A549 (cell line): ENCODE measurements at regions not wholly inside any gene's neighbourhood (a gene's known extent, or its start where the extent isn't known, plus 50 kb on each side); places are given as distances from the start of the nearest gene placed in this dataset.

Source experiments
- ATOH8 ChIP-seq: fragments of 250-450 bp; sonication (Bioruptor Pico); IDR thresholded peaks from 2 replicates; pipeline ENCODE4 v1.5.0; 2020; ENCODE audit warnings: low read depth, mild to moderate bottlenecking, moderate library complexity
- CEBPB ChIP-seq, 2 experiments: fragments of >200 bp in 1 of 2; sonication (Bioruptor Twin) in 1 of 2; formaldehyde crosslinking in 1 of 2; IDR thresholded peaks; 2 replicates each; pipeline ENCODE4 v1.6.1; 2012 to 2016
- CTCF ChIP-seq: fragments of >200 bp; sonication (Bioruptor Twin); formaldehyde crosslinking; IDR thresholded peaks from 3 replicates; pipeline ENCODE4 v1.5.1; 2016
- EP300 ChIP-seq, 2 experiments: fragments of >200 bp; sonication (Bioruptor Twin); formaldehyde crosslinking; IDR thresholded peaks; 2 replicates in 1 of 2; 3 replicates in 1 of 2; pipeline ENCODE4 v1.6.1; 2016 to 2017
- FOSL2 ChIP-seq, 2 experiments: fragments of 450-650 bp in 1 of 2; fragments of >200 bp in 1 of 2; sonication (Bioruptor Twin) in 1 of 2; formaldehyde crosslinking; IDR thresholded peaks; 2 replicates each; pipeline versions ENCODE4 v1.5.0 to v1.6.1; 2016 to 2020; ENCODE audit warnings: mild to moderate bottlenecking in 1 of 2, moderate library complexity in 1 of 2
- POLR2A ChIP-seq: IDR thresholded peaks from 2 replicates; pipeline ENCODE4 v1.6.1; 2012; ENCODE audit warnings: mild to moderate bottlenecking, low read length

- TF ChIP-seq CTCF = no peak
- TF ChIP-seq FOSL2 (IDR thresholded peaks at IDR 0.05) = no peak
- TF ChIP-seq FOSL2 (CRISPR knock-in tag; IDR thresholded peaks at IDR 0.05) = 0 out of 2 replicates have a peak, but pooled peaks have one; percentile 5
- no peak for TF ChIP-seq EP300 (IDR thresholded peaks at IDR 0.05)
- TF ChIP-seq CEBPB (IDR thresholded peaks at IDR 0.05) = no peak
- TF ChIP-seq POLR2A = no peak
- TF ChIP-seq ATOH8 (CRISPR knock-in tag) = no peak
Observed at GRCh38 chr2:209367075-209367747, 56.6 kb upstream of the MAP2 start.
